Left ventricle myocardium superior (tissue), 1 donor: ENCODE measurements at regions not wholly inside any gene's neighbourhood (a gene's known extent, or its start where the extent isn't known, plus 50 kb on each side); places are given as distances from the start of the nearest gene placed in this dataset.
A peak's percentile ranks its signal among the peaks of the same experiment; 100 is the strongest.

ENCODE experiments used
- ATAC-seq: fragments of 200-7000 bp; cut with Tn5 transposase; one replicate; pipeline ENCODE4 v1.9.1; 2020; ENCODE audit warnings: mild to moderate bottlenecking, moderate library complexity
- DNase-seq: peaks from one replicate; pipeline ENCODE4 v3.0.0-alpha.2; 2020
- intact Hi-C: fragments of 100-400 bp; cut with micrococcal nuclease; formaldehyde crosslinking; loops from one replicate; pipeline ENCODE4 v1.11.0; 2022
- donor health status: DM: no; HTN: yes; CAD: no; lungs with severe emphysema.

DNA sequence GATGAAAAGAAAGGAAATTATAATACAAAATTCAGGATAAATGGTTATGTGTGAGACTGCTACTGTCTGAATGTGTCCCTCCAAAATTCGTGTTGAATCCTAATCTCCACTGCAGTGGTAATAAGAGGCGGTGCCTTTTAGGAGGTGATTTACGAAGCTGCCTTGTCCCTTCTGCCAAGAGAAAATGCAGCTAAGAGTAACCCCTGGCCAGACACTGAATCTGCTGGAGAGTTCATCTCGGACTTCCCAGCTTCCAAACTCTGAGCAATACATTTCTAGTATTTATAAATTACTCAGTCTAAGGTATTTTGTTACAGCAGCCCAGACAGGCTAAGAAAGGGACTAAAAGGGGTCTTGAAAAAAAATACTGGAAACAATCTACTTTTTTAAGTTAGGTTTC is 152.6 kb downstream of the KLF12 start:
- intact Hi-C loops = no loop called here
- no peak for ATAC-seq
- no peak for DNase-seq

DNA sequence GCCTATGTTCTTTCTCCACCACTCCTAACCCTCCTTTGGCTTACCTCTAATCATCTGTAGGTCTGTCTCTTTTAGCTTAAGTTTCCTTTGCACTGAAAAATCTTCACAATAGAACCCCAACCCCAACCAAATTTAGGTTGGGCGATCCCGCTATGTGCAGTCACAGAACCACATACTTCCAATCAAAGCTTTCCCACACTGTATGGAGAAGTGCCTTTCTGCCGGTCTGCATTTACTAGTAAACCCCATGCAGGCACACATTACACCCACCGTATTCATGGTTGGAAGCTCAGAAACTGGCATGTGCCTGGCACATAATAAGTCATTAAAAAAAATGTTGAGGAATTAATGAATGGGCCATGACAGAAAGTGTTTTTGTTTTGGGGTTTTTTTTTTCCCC is 158.4 kb downstream of the KLF12 start:
- DNase-seq = no peak
- intact Hi-C loops = no loop called here
- ATAC-seq = no peak

GRCh38 chr13:73974051-73974450 is 160.2 kb downstream of the KLF12 start:
- ATAC-seq = no peak
- no peak for DNase-seq
- intact Hi-C loops = no loop called here

DNA sequence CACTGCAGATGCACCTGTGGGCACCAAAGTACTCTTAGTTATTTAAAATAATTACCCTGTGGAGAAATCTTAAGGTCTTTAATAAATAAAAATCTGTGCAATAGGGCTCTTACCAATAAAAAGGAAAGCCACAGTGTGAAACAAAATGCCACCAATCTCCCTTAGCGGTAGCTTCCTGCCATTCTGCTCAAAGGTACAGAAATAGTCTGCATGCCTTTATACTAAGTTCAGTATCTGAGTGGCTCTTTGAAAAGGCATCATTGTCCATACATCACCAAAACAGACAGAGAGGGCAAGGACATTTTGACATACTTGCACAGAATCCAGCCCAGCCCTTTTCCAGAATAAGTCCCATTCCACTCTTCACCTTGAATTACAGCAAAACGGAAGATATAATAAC is 161.0 kb downstream of the KLF12 start:
- ATAC-seq = no peak
- DNase-seq = no peak
- intact Hi-C loops = no loop called here

GRCh38 chr13:73972545-73972944 is 161.7 kb downstream of the KLF12 start:
- DNase-seq (no peak), ATAC-seq (no peak)
- intact Hi-C loops = no loop called here

- intact Hi-C loops = no loop called here
- DNase-seq (no peak), ATAC-seq (no peak)
Observed at GRCh38 chr13:73971481-73971880, 162.7 kb downstream of the KLF12 start.

- ATAC-seq = no peak
- intact Hi-C loops = no loop called here
- no peak for DNase-seq
Observed at GRCh38 chr13:73970421-73971055, 163.7 kb downstream of the KLF12 start.

GRCh38 chr13:73967397-73968165 is 166.6 kb downstream of the KLF12 start:
- intact Hi-C loops = no loop called here
- no peak for DNase-seq
- ATAC-seq = peak; percentile 28

GRCh38 chr13:73966331-73966730 is 167.9 kb downstream of the KLF12 start:
- DNase-seq (no peak), ATAC-seq (peak; percentile 89)
- intact Hi-C loops = no loop called here

- ATAC-seq = no peak
- intact Hi-C loops = no loop called here
Observed at GRCh38 chr13:73962284-73962683, 171.9 kb downstream of the KLF12 start.

GRCh38 chr13:73961181-73961580 is 173.0 kb downstream of the KLF12 start:
- intact Hi-C loops = no loop called here
- DNase-seq = no peak
- no peak for ATAC-seq

More at GRCh38 chr13:73962284-73962683, 171.9 kb downstream of the KLF12 start:
- DNase-seq = no peak

DNA sequence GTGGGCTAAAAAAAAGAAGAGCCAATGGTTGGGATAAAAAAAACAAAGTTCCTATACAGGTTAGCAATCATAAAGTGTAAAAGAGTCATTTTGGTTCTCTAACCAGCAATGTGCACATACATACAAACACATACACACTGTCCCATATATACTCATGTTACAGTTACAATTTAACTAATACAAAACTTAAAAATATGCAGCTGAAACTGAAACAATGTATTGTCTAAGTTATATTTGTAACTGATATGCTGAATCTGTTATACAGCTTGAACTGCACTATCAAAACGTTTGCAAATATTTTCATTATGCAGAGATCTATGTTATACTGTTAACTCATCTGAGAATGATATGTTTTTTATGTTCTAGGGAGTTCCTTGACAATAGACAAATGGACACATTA is 173.7 kb downstream of the KLF12 start:
- intact Hi-C loops = no loop called here
- DNase-seq = no peak

GRCh38 chr13:73958657-73959397 is 175.4 kb downstream of the KLF12 start:
- DNase-seq (no peak), ATAC-seq (no peak)
- intact Hi-C loops = no loop called here

More for the DNA sequence above, 173.7 kb downstream of the KLF12 start:
- no peak for ATAC-seq

GRCh38 chr13:73957889-73958288 is 176.3 kb downstream of the KLF12 start:
- no peak for ATAC-seq
- DNase-seq = no peak
- intact Hi-C loops = no loop called here

GRCh38 chr13:73956795-73957408 is 177.3 kb downstream of the KLF12 start:
- ATAC-seq = no peak
- intact Hi-C loops = no loop called here
- no peak for DNase-seq

DNA sequence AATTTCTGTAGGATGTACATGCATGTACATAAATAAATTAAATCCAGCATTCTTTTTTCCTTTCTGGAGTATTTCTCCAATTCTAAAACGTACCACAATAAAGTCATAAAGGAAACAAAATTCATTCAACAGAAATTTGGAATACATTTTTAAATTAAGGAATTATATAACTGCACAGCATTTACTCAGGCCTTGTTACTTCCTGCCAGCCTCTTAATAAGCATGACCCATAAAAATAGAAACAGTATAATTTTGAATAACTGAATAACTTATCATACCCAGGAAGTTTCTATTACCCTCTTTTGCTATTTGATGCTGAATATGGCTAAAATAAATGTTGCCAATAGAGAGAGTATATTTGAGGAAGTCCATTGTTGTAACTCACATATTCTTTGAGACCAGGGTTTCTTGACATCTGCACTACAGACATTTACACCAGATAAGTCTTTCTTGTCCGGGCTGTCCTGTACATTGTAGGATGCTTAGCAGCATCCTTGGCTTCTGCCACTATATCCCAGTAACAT is 178.2 kb downstream of the KLF12 start:
- intact Hi-C loops = no loop called here
- DNase-seq (no peak), ATAC-seq (no peak)

- intact Hi-C loops = no loop called here
- ATAC-seq (no peak), DNase-seq (no peak)
Observed at GRCh38 chr13:73954808-73955207, 179.4 kb downstream of the KLF12 start.

DNA sequence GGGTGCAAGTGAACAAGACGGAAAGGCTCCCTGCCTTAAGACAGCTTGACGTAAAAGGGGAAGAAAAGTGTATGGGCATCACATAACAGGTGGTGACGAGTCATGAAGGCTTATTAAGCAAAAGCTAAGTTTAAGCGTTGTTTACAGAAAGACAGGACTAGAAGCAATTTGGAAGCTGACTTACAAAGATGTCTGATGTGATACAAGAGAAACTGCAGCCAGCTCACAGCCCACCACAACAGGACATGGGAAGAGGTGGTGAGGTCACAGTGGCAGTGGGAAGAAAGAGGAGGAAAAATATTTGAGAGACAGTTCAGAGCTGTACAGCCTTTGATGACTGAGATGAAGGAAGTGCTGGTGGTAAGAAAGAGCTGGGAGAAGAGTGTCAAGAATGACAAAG is 181.6 kb downstream of the KLF12 start:
- intact Hi-C loops = no loop called here
- DNase-seq (no peak), ATAC-seq (no peak)

DNA sequence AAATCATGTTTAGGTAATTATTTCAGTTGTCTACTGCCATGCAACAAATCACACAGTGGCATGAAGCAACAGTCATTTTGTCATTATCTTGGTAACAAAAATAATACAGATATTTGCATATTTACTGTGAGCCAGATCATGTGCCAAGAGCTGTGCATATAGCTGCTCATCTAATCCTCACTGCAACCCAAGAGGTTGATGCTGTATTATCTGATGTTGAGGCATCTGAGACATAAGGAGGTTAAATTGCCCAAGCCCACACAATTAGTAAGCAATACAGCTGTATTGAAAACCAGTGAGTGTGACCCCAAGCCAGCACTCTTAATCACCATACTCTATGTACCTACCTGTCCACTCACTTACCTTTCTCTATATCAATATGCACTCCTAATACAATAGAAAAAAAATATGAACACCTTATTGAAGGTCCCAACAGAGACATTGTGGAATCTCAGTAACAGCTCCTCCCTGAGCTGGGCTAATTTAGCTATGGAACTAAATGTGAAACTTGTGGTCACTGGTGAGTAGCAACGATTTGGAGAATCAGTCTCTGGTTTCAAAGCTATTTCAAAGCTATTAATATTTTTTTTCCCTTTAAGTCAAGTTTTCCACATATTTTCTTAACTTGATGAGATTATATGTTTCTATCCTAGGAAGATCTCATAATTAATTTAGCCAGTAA is 185.2 kb downstream of the KLF12 start:
- DNase-seq (no peak), ATAC-seq (no peak)
- intact Hi-C loops = no loop called here
